Type B pancreatic cell (in vitro differentiated cells): ENCODE measurements at regions not wholly inside any gene's neighbourhood (a gene's known extent, or its start where the extent isn't known, plus 50 kb on each side); places are given as distances from the start of the nearest gene placed in this dataset.

Source experiments
- DNase-seq: peaks from one replicate; pipeline ENCODE4 v3.0.0; 2021; ENCODE audit warnings: mixed read lengths; ENCODE audit not compliant: unreplicated experiment; ENCODE audit errors: extremely low spot score
- H3K27ac Mint-ChIP-seq: 2 replicates; pipeline ENCODE4 v1.8.0; 2021; ENCODE audit warnings: mild to moderate bottlenecking, mixed read lengths
- H3K27me3 Mint-ChIP-seq: 2 replicates; pipeline ENCODE4 v1.8.0; 2021; ENCODE audit warnings: mixed read lengths
- H3K36me3 Mint-ChIP-seq: 2 replicates; pipeline ENCODE4 v1.8.0; 2021; ENCODE audit warnings: mixed read lengths
- H3K4me1 Mint-ChIP-seq: one replicate; pipeline ENCODE4 v1.8.0; 2021; ENCODE audit warnings: mixed read lengths; ENCODE audit not compliant: unreplicated experiment
- H3K4me3 Mint-ChIP-seq: 2 replicates; pipeline ENCODE4 v1.8.0; 2021; ENCODE audit warnings: mild to moderate bottlenecking, mixed read lengths
- H3K9me3 Mint-ChIP-seq: 2 replicates; pipeline ENCODE4 v1.8.0; 2021; ENCODE audit warnings: mixed read lengths
- CTCF ChIP-seq: fragments of 200-600 bp; sonication (generic); conservative IDR thresholded peaks from 2 replicates; pipeline ENCODE4 v1.5.0; 2021; ENCODE audit warnings: antibody characterized with exemption, mild to moderate bottlenecking

- no peak for DNase-seq
- Mint-ChIP-seq H3K9me3 (peaks cover 14% of the 10 kb centered on the region), H3K36me3 (peaks cover under 1% of the 10 kb centered on the region), H3K4me3 (no peak overlapping the region), H3K27me3 (no peaks in the 10 kb centered on the region), H3K4me1 (no peaks in the 10 kb centered on the region), H3K27ac (no peak overlapping the region)
- no peak for TF ChIP-seq CTCF
Measured at GRCh38 chr12:31832740-31833729, 104.2 kb upstream of the AMN1 start.

- no peaks in the 10 kb centered on the region for H3K27me3 Mint-ChIP-seq
- TF ChIP-seq CTCF = no peak
- peaks cover 12% of the 10 kb centered on the region for H3K36me3 Mint-ChIP-seq
- no peak overlapping the region for H3K27ac Mint-ChIP-seq
- peaks cover 18% of the 10 kb centered on the region for H3K9me3 Mint-ChIP-seq
- DNase-seq = no peak
- H3K4me1 Mint-ChIP-seq = no peaks in the 10 kb centered on the region
- no peak overlapping the region for H3K4me3 Mint-ChIP-seq
Measured at GRCh38 chr12:31828071-31828470, 99.2 kb upstream of the AMN1 start.

GRCh38 chr12:31822761-31823160 lies 93.9 kb upstream of the AMN1 start:
- Mint-ChIP-seq H3K27ac (no peak overlapping the region), H3K9me3 (peaks cover 10% of the 10 kb centered on the region), H3K4me3 (no peak overlapping the region), H3K27me3 (no peaks in the 10 kb centered on the region), H3K36me3 (peaks cover 9% of the 10 kb centered on the region), H3K4me1 (no peaks in the 10 kb centered on the region)
- no peak for DNase-seq
- no peak for TF ChIP-seq CTCF

DNA sequence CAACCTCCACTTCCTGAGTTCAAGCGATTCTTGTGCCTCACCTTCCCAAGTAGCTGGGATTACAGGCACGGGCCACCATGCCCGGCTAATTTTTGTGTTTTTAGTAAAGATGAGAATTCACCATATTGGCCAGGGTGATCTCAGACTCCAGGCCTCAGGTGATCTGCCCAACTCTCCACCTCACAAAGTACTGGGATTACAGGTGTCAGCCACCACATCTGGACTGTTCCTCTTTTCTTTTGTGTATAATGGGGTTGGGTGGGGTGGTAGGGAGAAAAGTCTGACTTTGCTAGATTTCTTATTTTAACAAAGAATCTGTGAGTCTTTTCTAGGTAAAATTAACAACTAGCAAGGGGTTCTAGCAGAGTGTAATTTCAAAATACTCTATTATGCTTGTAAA lies 92.7 kb upstream of the AMN1 start:
- Mint-ChIP-seq H3K4me1 (no peaks in the 10 kb centered on the region), H3K9me3 (peaks cover 14% of the 10 kb centered on the region), H3K27ac (no peak overlapping the region), H3K4me3 (no peak overlapping the region), H3K27me3 (no peaks in the 10 kb centered on the region), H3K36me3 (peaks cover 7% of the 10 kb centered on the region)
- TF ChIP-seq CTCF = no peak
- DNase-seq = no peak

DNA sequence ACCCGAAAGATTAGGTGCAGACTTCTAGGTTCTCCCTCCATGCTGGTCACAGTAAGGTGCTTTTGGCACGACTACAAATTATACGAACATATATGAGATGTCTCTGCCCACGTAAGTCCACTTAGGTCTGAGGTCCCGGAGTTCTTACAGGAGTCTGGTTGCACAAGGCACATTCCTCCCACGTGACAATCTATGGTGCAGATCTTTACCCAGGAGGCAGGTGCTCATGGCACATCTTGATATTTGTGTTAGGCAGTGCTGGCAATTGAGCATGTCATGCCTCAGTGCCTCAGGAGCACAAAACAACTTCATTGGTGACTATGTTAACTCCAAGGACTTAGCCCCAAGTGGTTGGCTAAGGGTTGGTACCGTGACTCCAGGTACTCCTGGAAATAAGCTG lies 92.0 kb upstream of the AMN1 start:
- no peak overlapping the region for H3K4me3 Mint-ChIP-seq
- H3K27me3 Mint-ChIP-seq = no peaks in the 10 kb centered on the region
- no peak overlapping the region for H3K27ac Mint-ChIP-seq
- no peaks in the 10 kb centered on the region for H3K4me1 Mint-ChIP-seq
- TF ChIP-seq CTCF = no peak
- peaks cover 14% of the 10 kb centered on the region for H3K9me3 Mint-ChIP-seq
- peaks cover 7% of the 10 kb centered on the region for H3K36me3 Mint-ChIP-seq
- DNase-seq = no peak
